Breast epithelium (tissue), 3 donors: ENCODE measurements at regions not wholly inside any gene's neighbourhood (a gene's known extent, or its start where the extent isn't known, plus 50 kb on each side); places are given as distances from the start of the nearest gene placed in this dataset.

Source experiments
- POLR2A ChIP-seq: fragments of 450-650 bp; IDR thresholded peaks from one replicate; pipeline ENCODE4 v1.6.1; 2016; ENCODE audit warnings: antibody characterized with exemption, mild to moderate bottlenecking, moderate library complexity
- POLR2AphosphoS5 ChIP-seq, 3 donors: sonication (generic); formaldehyde crosslinking; IDR thresholded peaks; one replicate each; pipeline ENCODE4 v1.6.1; 2017; ENCODE audit warnings: antibody characterized with exemption in 3 of 3
- TF ChIP-seq, protein P1 (sequence below), 3 donors: fragments of 450-650 bp; IDR thresholded peaks; one replicate each; pipeline ENCODE4 v1.5.1; 2016 to 2017; ENCODE audit warnings: antibody characterized with exemption in 3 of 3, mild to moderate bottlenecking in 3 of 3, moderate library complexity in 3 of 3

GRCh38 chr7:110001254-110001938 is 1089.5 kb upstream of the LRRN3 start:
- TF ChIP-seq POLR2AphosphoS5 (IDR thresholded peaks at IDR 0.05), result no peak
- TF ChIP-seq, protein P1, sequence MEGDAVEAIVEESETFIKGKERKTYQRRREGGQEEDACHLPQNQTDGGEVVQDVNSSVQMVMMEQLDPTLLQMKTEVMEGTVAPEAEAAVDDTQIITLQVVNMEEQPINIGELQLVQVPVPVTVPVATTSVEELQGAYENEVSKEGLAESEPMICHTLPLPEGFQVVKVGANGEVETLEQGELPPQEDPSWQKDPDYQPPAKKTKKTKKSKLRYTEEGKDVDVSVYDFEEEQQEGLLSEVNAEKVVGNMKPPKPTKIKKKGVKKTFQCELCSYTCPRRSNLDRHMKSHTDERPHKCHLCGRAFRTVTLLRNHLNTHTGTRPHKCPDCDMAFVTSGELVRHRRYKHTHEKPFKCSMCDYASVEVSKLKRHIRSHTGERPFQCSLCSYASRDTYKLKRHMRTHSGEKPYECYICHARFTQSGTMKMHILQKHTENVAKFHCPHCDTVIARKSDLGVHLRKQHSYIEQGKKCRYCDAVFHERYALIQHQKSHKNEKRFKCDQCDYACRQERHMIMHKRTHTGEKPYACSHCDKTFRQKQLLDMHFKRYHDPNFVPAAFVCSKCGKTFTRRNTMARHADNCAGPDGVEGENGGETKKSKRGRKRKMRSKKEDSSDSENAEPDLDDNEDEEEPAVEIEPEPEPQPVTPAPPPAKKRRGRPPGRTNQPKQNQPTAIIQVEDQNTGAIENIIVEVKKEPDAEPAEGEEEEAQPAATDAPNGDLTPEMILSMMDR (IDR thresholded peaks at IDR 0.05), result no peak
- TF ChIP-seq POLR2A, result no peak
